HepG2 (cell line): ENCODE measurements at regions not wholly inside any gene's neighbourhood (a gene's known extent, or its start where the extent isn't known, plus 50 kb on each side); places are given as distances from the start of the nearest gene placed in this dataset.
A peak's percentile ranks its signal among the peaks of the same experiment; 100 is the strongest.
"Not testable (repeated sequence)": the region's sequence is repeated elsewhere in the genome, so short reads cannot be mapped to it uniquely, and the experiment has no call there.

ENCODE experiments used
- ATAC-seq: fragments of 200-7000 bp; cut with Tn5 transposase; 3 replicates; pipeline ENCODE4 v1.9.1; 2020; ENCODE audit warnings: mild to moderate bottlenecking, moderate library complexity
- BruUV-seq: library from RNA; stranded (reverse); fragments of 400-500 nt; replicated peaks from 2 replicates; lab custom pipeline; 2021; lab: Mats Ljungman, UMichigan
- CTCF ChIA-PET: fragments of 300-600 bp; formaldehyde crosslinking; extraction: SDS; loops from one replicate; lab custom pipeline; 2021; ENCODE audit warnings: low total read pairs, inconsistent platforms, low intra/inter-chr PET ratio; lab: Yijun Ruan, JAX
- POLR2A ChIA-PET: fragments of 350-600 bp; sonication (Branson Sonifier 250); formaldehyde crosslinking; loops from one replicate; lab custom pipeline; 2020; ENCODE audit warnings: antibody characterized with exemption, inconsistent platforms; lab: Yijun Ruan, JAX
- DNase-seq: peaks from one replicate; pipeline ENCODE4 v3.0.0-alpha.2; 2015; ENCODE audit warnings: low spot score
- FAIRE-seq: peaks from 3 replicates; lab custom pipeline; 2011; peaks lifted over from hg19 to GRCh38; lab: Jason Lieb, UNC
- H2AFZ ChIP-seq: one replicate; pipeline ENCODE4 v1.6.1; 2011; ENCODE audit warnings: low read length, inconsistent platforms
- H3K27ac ChIP-seq: fragments of 300-600 bp; 3 replicates; pipeline ENCODE4 v1.8.0; 2011; ENCODE audit warnings: mixed run types, mild to moderate bottlenecking, mixed read lengths, low read length, inconsistent platforms; ENCODE audit not compliant: insufficient read depth; ENCODE audit errors: extremely low read length
- H3K27me3 ChIP-seq, 2 experiments: fragments of 200-600 bp in 1 of 2; 2 replicates in 1 of 2; 3 replicates in 1 of 2; pipeline versions ENCODE4 v1.6.0 to v1.8.0; 2011; ENCODE audit warnings: low read length in 2 of 2, mild to moderate bottlenecking in 2 of 2, moderate library complexity in 2 of 2, inconsistent platforms in 1 of 2; ENCODE audit not compliant: insufficient read depth in 2 of 2, control insufficient read depth in 1 of 2
- H3K36me3 ChIP-seq, 2 experiments: fragments of 200-600 bp in 1 of 2; replicated peaks in 1 of 2; 2 replicates in 1 of 2; 3 replicates in 1 of 2; pipeline versions ENCODE4 v1.5.1 to v1.8.0; 2011; ENCODE audit warnings: low read length in 2 of 2, inconsistent platforms in 1 of 2; ENCODE audit not compliant: insufficient read depth in 2 of 2, control insufficient read depth in 1 of 2
- H3K4me1 ChIP-seq: 2 replicates; pipeline ENCODE4 v1.5.1; 2012; ENCODE audit warnings: low read length, inconsistent platforms; ENCODE audit not compliant: insufficient read depth
- H3K4me2 ChIP-seq: 2 replicates; pipeline ENCODE4 v1.6.0; 2011; ENCODE audit warnings: low read depth, low read length, inconsistent platforms
- H3K4me3 ChIP-seq, 3 experiments: fragments of 200-600 bp in 1 of 3; sonication (generic), shearing (Covaris generic) in 1 of 3; replicated peaks in 1 of 3; 2 replicates each; pipeline ENCODE4 v1.5.1; 2011 to 2016; ENCODE audit warnings: low read length in 3 of 3, inconsistent platforms in 2 of 3, low read depth in 2 of 3, mild to moderate bottlenecking in 2 of 3, control low read depth in 1 of 3, mixed read lengths in 1 of 3; ENCODE audit not compliant: insufficient read depth in 1 of 3
- H3K79me2 ChIP-seq: one replicate; pipeline ENCODE4 v1.6.1; 2011; ENCODE audit warnings: low read length, inconsistent platforms; ENCODE audit not compliant: insufficient read depth
- H3K9ac ChIP-seq: 2 replicates; pipeline ENCODE4 v1.6.0; 2011; ENCODE audit warnings: mild to moderate bottlenecking, low read depth, low read length, inconsistent platforms; ENCODE audit not compliant: insufficient read depth
- H3K9me3 ChIP-seq: 2 replicates; pipeline ENCODE4 v1.5.1; 2012; ENCODE audit warnings: mild to moderate bottlenecking, low read length
- H4K20me1 ChIP-seq: 2 replicates; pipeline ENCODE4 v1.6.0; 2011; ENCODE audit warnings: inconsistent platforms, mild to moderate bottlenecking, low read length, moderate library complexity; ENCODE audit not compliant: insufficient read depth
- FOSL2 ChIP-seq: sonication (generic); formaldehyde crosslinking; IDR thresholded peaks from 2 replicates; pipeline ENCODE4 v1.4.0; 2020; ENCODE audit warnings: missing genetic modification reagents
- IKZF4 ChIP-seq: sonication (generic); formaldehyde crosslinking; IDR thresholded peaks from 2 replicates; pipeline ENCODE4 v1.5.1; 2020; ENCODE audit warnings: borderline replicate concordance, mild to moderate bottlenecking, low read depth, missing genetic modification reagents; ENCODE audit errors: not compliant biosample characterization
- SRSF4 ChIP-seq: fragments of 200-400 bp; formaldehyde crosslinking; IDR thresholded peaks from one replicate; pipeline ENCODE4 v1.6.1; 2018; ENCODE audit warnings: mild to moderate bottlenecking, low read depth, low read length, moderate library complexity; ENCODE audit not compliant: poor library complexity, severe bottlenecking
- WGBS: methylation state at CpG from one replicate; pipeline ENCODE4 v1.1.6; 2017; ENCODE audit warnings: low lambda C conversion rate; 5-methylcytosine and 5-hydroxymethylcytosine counted together
- in situ Hi-C: cut with HindIII; loops from 2 replicates; pipeline ENCODE4 v1.10.0; 2017; ENCODE audit warnings: low pct_unique_long_range_greater_than_20kb; ENCODE audit not compliant: extremely low pct_ligation_motif_present
- intact Hi-C: fragments of 100-400 bp; cut with micrococcal nuclease; formaldehyde crosslinking; loops from one replicate; pipeline ENCODE4 v1.10.0; 2022; ENCODE audit not compliant: unreplicated experiment

DNA sequence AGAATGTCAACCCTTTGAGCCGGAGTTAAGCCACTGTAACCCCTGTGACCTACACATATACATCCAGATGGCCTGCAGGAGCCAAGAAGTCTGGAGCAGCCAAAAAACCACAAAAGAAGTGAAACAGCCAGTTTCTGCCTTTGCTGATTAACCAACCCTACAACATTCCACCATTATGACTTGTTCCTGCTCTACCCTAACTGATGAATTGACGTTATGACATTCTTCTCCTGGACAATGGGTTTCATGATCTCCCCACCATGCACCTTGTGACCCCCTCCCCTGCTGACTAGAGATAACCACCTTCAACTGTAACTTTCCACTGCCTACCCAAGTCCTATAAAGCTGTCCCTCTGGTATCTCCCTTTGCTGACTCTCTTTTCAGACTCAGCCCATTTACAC, 216.3 kb upstream of the DUSP10 start:
- H3K27ac ChIP-seq, CTCF ChIA-PET, H3K79me2 ChIP-seq, H4K20me1 ChIP-seq, intact Hi-C loops, BruUV-seq, FAIRE-seq, H2AFZ ChIP-seq, ATAC-seq, H3K9me3 ChIP-seq, H3K36me3 ChIP-seq, in situ Hi-C loops, H3K27me3 ChIP-seq, POLR2A ChIA-PET, H3K4me3 ChIP-seq, H3K9ac ChIP-seq, H3K4me2 ChIP-seq: not testable (repeated sequence)
- 10% methylated on average over 2 of the region's 2 CpGs for WGBS
- peak; percentile 6 for DNase-seq
- peaks cover 24% of the 10 kb centered on the region for H3K4me1 ChIP-seq
- 0 out of 2 replicates have a peak, but pooled peaks have one; percentile 8 for TF ChIP-seq FOSL2 (CRISPR knock-in tag)

DNA sequence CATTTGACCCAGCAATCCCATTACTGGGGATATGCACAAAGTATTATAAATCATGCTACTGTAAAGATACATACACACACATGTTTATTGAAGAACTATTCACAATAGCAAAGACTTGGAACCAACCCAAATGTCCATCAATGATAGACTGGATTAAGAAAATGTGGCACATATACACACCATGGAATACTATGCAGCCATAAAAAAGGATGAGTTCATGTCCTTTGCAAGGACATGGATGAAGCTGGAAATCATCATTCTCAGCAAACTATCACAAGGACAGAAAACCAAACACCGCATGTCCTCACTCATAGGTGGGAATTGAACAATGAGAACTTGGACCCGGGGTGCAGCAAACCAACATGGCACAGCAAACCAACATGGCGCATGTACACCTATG, 215.5 kb upstream of the DUSP10 start:
- H3K4me1 ChIP-seq = peaks cover 19% of the 10 kb centered on the region
- CTCF ChIA-PET, H3K36me3 ChIP-seq, H3K9ac ChIP-seq, POLR2A ChIA-PET, H3K27me3 ChIP-seq, in situ Hi-C loops, H3K79me2 ChIP-seq, FAIRE-seq, intact Hi-C loops, H4K20me1 ChIP-seq, H3K9me3 ChIP-seq, ATAC-seq, H3K4me3 ChIP-seq, H3K4me2 ChIP-seq, BruUV-seq, DNase-seq, H2AFZ ChIP-seq, H3K27ac ChIP-seq: not testable (repeated sequence)
- WGBS = 79% methylated on average over 3 of the region's 3 CpGs

DNA sequence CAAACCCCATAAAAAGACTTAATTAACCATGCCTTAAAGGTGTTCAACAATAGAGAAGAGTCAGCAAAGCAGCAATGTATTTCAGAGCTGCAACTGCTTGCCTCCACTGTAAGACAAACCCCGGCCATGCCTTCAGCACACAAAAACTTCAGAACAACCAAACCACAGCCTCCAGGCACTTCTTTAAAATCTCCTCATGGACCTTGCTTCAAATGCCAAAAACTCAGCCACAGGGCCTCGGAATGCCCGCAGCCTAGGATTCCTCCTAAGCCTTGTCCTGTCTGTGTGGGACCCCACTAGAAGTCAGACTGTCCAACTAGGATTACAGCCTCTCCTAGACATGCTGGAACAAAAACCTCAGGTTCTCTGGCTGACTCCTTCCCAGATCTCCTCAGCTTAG, 208.1 kb upstream of the DUSP10 start:
- 0% methylated on average over 1 of the region's 3 CpGs for WGBS
- H3K4me3 ChIP-seq = no peak overlapping the region
- CTCF ChIA-PET = no interaction called here
- in situ Hi-C loops = no loop called here
- no peaks in the 10 kb centered on the region for H3K79me2 ChIP-seq
- no peak overlapping the region for H3K27ac ChIP-seq
- no peaks in the 10 kb centered on the region for H4K20me1 ChIP-seq
- H3K27me3 ChIP-seq = peaks cover 0 to 4% of the 10 kb centered on the region in 2 experiments; a peak in 2 of 5 replicates
- H3K9ac ChIP-seq = no peak overlapping the region
- no peak for FAIRE-seq
- TF ChIP-seq IKZF4 (CRISPR knock-in tag) (no peak), SRSF4 (no peak)
- TF ChIP-seq, all 625 proteins: peak for 0
- ATAC-seq = no peak
- no peak for DNase-seq
- intact Hi-C loops = no loop called here
- no TSS peak for BruUV-seq
- 0 out of 2 replicates have a peak, but pooled peaks cover 4% of the 10 kb centered on the region for H3K4me1 ChIP-seq
- H3K9me3 ChIP-seq = peaks cover 27% of the 10 kb centered on the region
- POLR2A ChIA-PET = no interaction called here
- H2AFZ ChIP-seq = no peak overlapping the region
- no peak overlapping the region for H3K4me2 ChIP-seq
- no peaks in the 10 kb centered on the region for H3K36me3 ChIP-seq
